BLaER1 treated with 17β-estradiol and CSF1 and Interleukin-3, amounts not matched to agents 10 nM and 100 nM (cell line): ENCODE measurements at regions not wholly inside any gene's neighbourhood (a gene's known extent, or its start where the extent isn't known, plus 50 kb on each side); places are given as distances from the start of the nearest gene placed in this dataset.
"Not testable (repeated sequence)": the region's sequence is repeated elsewhere in the genome, so short reads cannot be mapped to it uniquely, and the experiment has no call there.

ENCODE experiments used
- H3K27ac ChIP-seq, 11 experiments: shearing (Covaris generic); formaldehyde crosslinking; 2 replicates each; pipeline ENCODE4 v1.8.1; 2022
- H3K27me3 ChIP-seq, 11 experiments: shearing (Covaris generic); formaldehyde crosslinking; 2 replicates each; pipeline ENCODE4 v1.8.1; 2022
- H3K36me3 ChIP-seq, 11 experiments: shearing (Covaris generic); formaldehyde crosslinking; 2 replicates each; pipeline ENCODE4 v1.8.1; 2022
- H3K4me1 ChIP-seq, 10 experiments: shearing (Covaris generic); formaldehyde crosslinking; 2 replicates each; pipeline ENCODE4 v1.8.1; 2022
- H3K4me2 ChIP-seq, 11 experiments: shearing (Covaris generic); formaldehyde crosslinking; 2 replicates each; pipeline ENCODE4 v1.8.1; 2022
- H3K4me3 ChIP-seq, 10 experiments: shearing (Covaris generic); formaldehyde crosslinking; 2 replicates each; pipeline ENCODE4 v1.8.1; 2022
- H3K9ac ChIP-seq, 11 experiments: shearing (Covaris generic); formaldehyde crosslinking; 2 replicates each; pipeline ENCODE4 v1.8.1; 2022
- H3K9me3 ChIP-seq, 11 experiments: shearing (Covaris generic); formaldehyde crosslinking; replicated peaks in 1 of 11; 2 replicates each; pipeline ENCODE4 v1.8.1; 2022
- H4K20me1 ChIP-seq, 11 experiments: shearing (Covaris generic); formaldehyde crosslinking; 2 replicates each; pipeline ENCODE4 v1.8.1; 2022
- Cebpa-rat ChIP-seq, 11 experiments: shearing (Covaris generic); IDR thresholded peaks; 2 replicates each; pipeline ENCODE4 v1.8.1; 2022

DNA sequence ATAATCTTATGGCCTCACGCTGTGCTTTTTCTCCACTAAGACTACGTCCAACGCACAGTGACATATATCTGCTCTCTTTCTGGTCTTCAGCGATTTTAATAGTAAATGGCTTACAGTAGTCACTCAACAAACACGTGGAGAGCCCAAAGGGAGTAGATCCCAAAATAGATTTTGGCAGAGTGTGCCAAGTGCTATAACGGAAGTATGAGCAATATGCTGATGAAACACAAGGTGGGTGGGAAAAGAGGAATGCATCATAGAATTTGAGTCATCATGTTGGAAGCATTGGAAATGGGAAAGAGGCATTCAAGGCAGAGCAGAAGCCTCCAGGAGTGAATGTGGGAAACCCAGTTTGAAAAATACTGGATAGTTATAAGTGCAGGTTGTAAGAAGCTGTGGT lies 129.1 kb upstream of the LDB2 start:
- H3K9me3 ChIP-seq, result no peaks in the 10 kb centered on the region
- no peak overlapping the region; a peak in 1 of 22 replicates for H3K4me2 ChIP-seq
- H4K20me1 ChIP-seq, result no peaks in the 10 kb centered on the region
- no peak overlapping the region for H3K9ac ChIP-seq
- no peak overlapping the region for H3K27ac ChIP-seq
- no peak overlapping the region for H3K4me3 ChIP-seq
- TF ChIP-seq Cebpa-rat (IDR thresholded peaks at IDR 0.05), result no peak
- no peaks in the 10 kb centered on the region for H3K36me3 ChIP-seq
- peaks cover 0 to 6% (median 0%) of the 10 kb centered on the region in 10 experiments; a peak in 1 of 20 replicates for H3K4me1 ChIP-seq
- H3K27me3 ChIP-seq, result no peaks in the 10 kb centered on the region

- Histone ChIP-seq H3K4me2 (no peak overlapping the region), H3K27ac (no peak overlapping the region), H3K4me3 (no peak overlapping the region), H4K20me1 (no peaks in the 10 kb centered on the region), H3K27me3 (no peaks in the 10 kb centered on the region), H3K4me1 (no peaks in the 10 kb centered on the region), H3K36me3 (no peaks in the 10 kb centered on the region), H3K9ac (no peak overlapping the region), H3K9me3 (no peaks in the 10 kb centered on the region)
- TF ChIP-seq Cebpa-rat (IDR thresholded peaks at IDR 0.05), result 0 out of 22 replicates have a peak, but pooled peaks of 1 of the 11 experiments have one; percentile 41
Measured at GRCh38 chr4:17024425-17024824, 126.0 kb upstream of the LDB2 start.

- Histone ChIP-seq H3K27me3 (no peaks in the 10 kb centered on the region), H3K9me3 (no peaks in the 10 kb centered on the region), H3K4me2 (no peak overlapping the region), H3K4me3 (no peak overlapping the region), H3K9ac (no peak overlapping the region), H4K20me1 (no peaks in the 10 kb centered on the region), H3K4me1 (no peaks in the 10 kb centered on the region), H3K27ac (no peak overlapping the region), H3K36me3 (no peaks in the 10 kb centered on the region)
- no peak for TF ChIP-seq Cebpa-rat (IDR thresholded peaks at IDR 0.05)
Measured at GRCh38 chr4:17020901-17021300, 122.5 kb upstream of the LDB2 start.

- Histone ChIP-seq H3K9ac (no peak overlapping the region), H3K4me2 (no peak overlapping the region), H4K20me1 (no peaks in the 10 kb centered on the region), H3K27me3 (no peaks in the 10 kb centered on the region), H3K27ac (no peak overlapping the region), H3K4me3 (no peak overlapping the region), H3K36me3 (no peaks in the 10 kb centered on the region), H3K4me1 (no peaks in the 10 kb centered on the region), H3K9me3 (no peaks in the 10 kb centered on the region)
- no peak for TF ChIP-seq Cebpa-rat (IDR thresholded peaks at IDR 0.05)
Measured at GRCh38 chr4:17020451-17020850, 122.0 kb upstream of the LDB2 start.

GRCh38 chr4:17018621-17019020 lies 120.2 kb upstream of the LDB2 start:
- not testable (repeated sequence) for H4K20me1 ChIP-seq, H3K4me2 ChIP-seq, H3K9ac ChIP-seq, H3K4me1 ChIP-seq, H3K27ac ChIP-seq, H3K9me3 ChIP-seq, H3K27me3 ChIP-seq, H3K36me3 ChIP-seq, H3K4me3 ChIP-seq

- no peak overlapping the region for H3K4me3 ChIP-seq
- no peaks in the 10 kb centered on the region for H3K27me3 ChIP-seq
- no peaks in the 10 kb centered on the region for H4K20me1 ChIP-seq
- no peak overlapping the region for H3K9ac ChIP-seq
- no peaks in the 10 kb centered on the region for H3K4me1 ChIP-seq
- no peaks in the 10 kb centered on the region for H3K9me3 ChIP-seq
- TF ChIP-seq Cebpa-rat (IDR thresholded peaks at IDR 0.05), result no peak
- H3K4me2 ChIP-seq, result no peak overlapping the region
- H3K27ac ChIP-seq, result no peak overlapping the region
- H3K36me3 ChIP-seq, result no peaks in the 10 kb centered on the region
Measured at GRCh38 chr4:17018013-17018412, 119.6 kb upstream of the LDB2 start.

GRCh38 chr4:17013382-17014006 lies 115.0 kb upstream of the LDB2 start:
- Histone ChIP-seq H3K36me3 (no peaks in the 10 kb centered on the region), H4K20me1 (no peaks in the 10 kb centered on the region; a peak in 1 of 22 replicates), H3K27ac (no peak overlapping the region), H3K4me1 (no peaks in the 10 kb centered on the region), H3K4me2 (no peak overlapping the region), H3K27me3 (no peaks in the 10 kb centered on the region), H3K4me3 (no peak overlapping the region), H3K9me3 (no peaks in the 10 kb centered on the region), H3K9ac (no peak overlapping the region)
- no peak for TF ChIP-seq Cebpa-rat (IDR thresholded peaks at IDR 0.05)

- no peak for TF ChIP-seq Cebpa-rat (IDR thresholded peaks at IDR 0.05)
- Histone ChIP-seq H3K9ac (no peak overlapping the region), H3K4me2 (no peak overlapping the region), H3K4me1 (no peaks in the 10 kb centered on the region), H3K27me3 (no peaks in the 10 kb centered on the region), H3K36me3 (no peaks in the 10 kb centered on the region), H3K27ac (no peak overlapping the region), H3K9me3 (no peaks in the 10 kb centered on the region), H3K4me3 (no peak overlapping the region), H4K20me1 (no peaks in the 10 kb centered on the region; a peak in 1 of 22 replicates)
Measured at GRCh38 chr4:17012451-17012850, 114.0 kb upstream of the LDB2 start.

DNA sequence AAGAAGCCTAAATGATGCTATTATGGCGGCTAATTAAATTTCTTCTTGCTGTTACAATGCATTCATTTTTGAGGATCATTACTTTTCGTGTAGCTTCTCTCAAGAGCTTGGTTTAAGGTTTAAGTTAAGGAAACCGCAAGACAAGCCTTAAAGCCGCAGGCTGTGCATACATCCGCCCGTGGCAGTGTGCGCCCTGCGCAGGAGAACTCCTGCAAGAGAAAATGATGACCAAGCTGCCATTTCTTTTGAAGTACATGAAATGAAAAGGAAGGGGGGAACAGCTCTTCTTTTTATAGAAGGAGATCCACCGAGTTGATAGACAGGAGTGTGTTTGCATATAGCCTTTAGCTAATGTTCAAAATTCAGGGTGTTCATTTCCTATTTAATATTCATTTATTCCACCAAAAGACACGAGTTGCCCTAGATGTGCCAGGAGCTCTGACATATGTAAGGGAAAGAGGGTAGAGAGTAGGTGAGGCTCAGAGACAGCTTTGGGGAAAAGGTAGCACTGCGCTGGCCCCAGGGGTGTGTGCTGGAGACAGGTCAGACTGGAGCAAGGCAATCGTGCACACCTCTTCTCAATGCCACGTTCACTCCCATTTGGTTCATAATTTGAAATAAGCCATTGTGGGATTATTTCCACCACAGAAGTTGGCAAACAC lies 112.1 kb upstream of the LDB2 start:
- no peaks in the 10 kb centered on the region for H3K9me3 ChIP-seq
- H3K27ac ChIP-seq, result no peak overlapping the region
- no peak overlapping the region for H3K9ac ChIP-seq
- TF ChIP-seq Cebpa-rat (IDR thresholded peaks at IDR 0.05), result no peak
- no peak overlapping the region for H3K4me2 ChIP-seq
- H3K4me3 ChIP-seq, result no peak overlapping the region
- H3K4me1 ChIP-seq, result no peaks in the 10 kb centered on the region
- no peaks in the 10 kb centered on the region; a peak in 1 of 22 replicates for H4K20me1 ChIP-seq
- no peaks in the 10 kb centered on the region for H3K36me3 ChIP-seq
- no peaks in the 10 kb centered on the region for H3K27me3 ChIP-seq

GRCh38 chr4:17009871-17010367 lies 111.5 kb upstream of the LDB2 start:
- Histone ChIP-seq H3K4me3 (no peak overlapping the region), H3K9me3 (no peaks in the 10 kb centered on the region), H3K4me1 (no peaks in the 10 kb centered on the region), H3K9ac (no peak overlapping the region), H3K27ac (no peak overlapping the region), H4K20me1 (no peaks in the 10 kb centered on the region; a peak in 1 of 22 replicates), H3K36me3 (no peaks in the 10 kb centered on the region), H3K27me3 (no peaks in the 10 kb centered on the region), H3K4me2 (no peak overlapping the region)
- TF ChIP-seq Cebpa-rat (IDR thresholded peaks at IDR 0.05), result no peak
